HG02798 (cell line): ENCODE measurements at regions not wholly inside any gene's neighbourhood (a gene's known extent, or its start where the extent isn't known, plus 50 kb on each side); places are given as distances from the start of the nearest gene placed in this dataset.

Experiments used
- ATAC-seq: cut with Tn5 transposase; IDR thresholded peaks from one replicate; pipeline ENCODE4 v1.9.1; 2021; ENCODE audit warnings: mild to moderate bottlenecking; ENCODE audit not compliant: unreplicated experiment, poor library complexity

- ATAC-seq: no peak
Measured at GRCh38 chr22:49327411-49328117, 500.1 kb downstream of the BRD1 start.

- no peak for ATAC-seq
Measured at GRCh38 chr22:49326558-49326957, 501.1 kb downstream of the BRD1 start.

GRCh38 chr22:49325531-49326395 is 501.9 kb downstream of the BRD1 start:
- ATAC-seq: no peak

GRCh38 chr22:49324527-49325491 is 502.9 kb downstream of the BRD1 start:
- ATAC-seq: no peak

GRCh38 chr22:49323751-49324415 is 503.8 kb downstream of the BRD1 start:
- ATAC-seq: no peak

- ATAC-seq: no peak
Measured at GRCh38 chr22:49322861-49323622, 504.6 kb downstream of the BRD1 start.

- no peak for ATAC-seq
Measured at GRCh38 chr22:49322231-49322630, 505.4 kb downstream of the BRD1 start.

GRCh38 chr22:49321477-49322055 is 506.1 kb downstream of the BRD1 start:
- ATAC-seq: no peak

GRCh38 chr22:49320714-49321476 is 506.8 kb downstream of the BRD1 start:
- no peak for ATAC-seq

GRCh38 chr22:49317369-49317768 is 510.3 kb downstream of the BRD1 start:
- no peak for ATAC-seq

GRCh38 chr22:49312601-49313000 is 515.1 kb downstream of the BRD1 start:
- no peak for ATAC-seq

GRCh38 chr22:49310354-49310753 is 517.3 kb downstream of the BRD1 start:
- ATAC-seq: no peak

- ATAC-seq: no peak
Measured at GRCh38 chr22:49308300-49308699, 519.4 kb downstream of the BRD1 start.

- ATAC-seq: no peak
Measured at GRCh38 chr22:49307870-49308269, 519.8 kb downstream of the BRD1 start.

- no peak for ATAC-seq
Measured at GRCh38 chr22:49307481-49307830, 520.2 kb downstream of the BRD1 start.

- no peak for ATAC-seq
Measured at GRCh38 chr22:49306632-49307480, 520.8 kb downstream of the BRD1 start.

- ATAC-seq: no peak
Measured at GRCh38 chr22:49305966-49306631, 521.6 kb downstream of the BRD1 start.
